ENCODE measurements at regions not wholly inside any gene's neighbourhood (a gene's known extent, or its start where the extent isn't known, plus 50 kb on each side); places are given as distances from the start of the nearest gene placed in this dataset.

DNA sequence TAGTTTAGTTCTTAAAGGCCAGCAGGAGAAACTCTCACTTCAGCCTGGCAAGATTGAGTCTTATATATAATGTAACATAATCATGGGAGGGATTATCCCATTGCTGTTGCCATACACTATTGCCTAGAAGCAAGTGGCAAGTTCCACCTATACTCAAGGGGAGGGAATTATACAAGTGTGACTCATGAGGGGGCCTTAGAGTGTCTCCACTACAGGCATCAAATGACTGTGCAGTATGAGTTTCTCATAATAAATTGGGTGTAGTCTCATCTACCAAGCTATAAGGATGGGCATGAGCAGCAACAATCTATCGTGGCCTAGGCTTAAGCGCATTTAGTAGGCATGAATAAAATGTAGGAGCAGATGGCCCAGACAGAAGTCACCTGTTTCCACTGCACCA, 89.1 kb upstream of the C1GALT1C1 start:
- TF ChIP-seq, protein P1, sequence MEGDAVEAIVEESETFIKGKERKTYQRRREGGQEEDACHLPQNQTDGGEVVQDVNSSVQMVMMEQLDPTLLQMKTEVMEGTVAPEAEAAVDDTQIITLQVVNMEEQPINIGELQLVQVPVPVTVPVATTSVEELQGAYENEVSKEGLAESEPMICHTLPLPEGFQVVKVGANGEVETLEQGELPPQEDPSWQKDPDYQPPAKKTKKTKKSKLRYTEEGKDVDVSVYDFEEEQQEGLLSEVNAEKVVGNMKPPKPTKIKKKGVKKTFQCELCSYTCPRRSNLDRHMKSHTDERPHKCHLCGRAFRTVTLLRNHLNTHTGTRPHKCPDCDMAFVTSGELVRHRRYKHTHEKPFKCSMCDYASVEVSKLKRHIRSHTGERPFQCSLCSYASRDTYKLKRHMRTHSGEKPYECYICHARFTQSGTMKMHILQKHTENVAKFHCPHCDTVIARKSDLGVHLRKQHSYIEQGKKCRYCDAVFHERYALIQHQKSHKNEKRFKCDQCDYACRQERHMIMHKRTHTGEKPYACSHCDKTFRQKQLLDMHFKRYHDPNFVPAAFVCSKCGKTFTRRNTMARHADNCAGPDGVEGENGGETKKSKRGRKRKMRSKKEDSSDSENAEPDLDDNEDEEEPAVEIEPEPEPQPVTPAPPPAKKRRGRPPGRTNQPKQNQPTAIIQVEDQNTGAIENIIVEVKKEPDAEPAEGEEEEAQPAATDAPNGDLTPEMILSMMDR (IDR thresholded peaks at IDR 0.05; ENCODE audit: low read length), result no peak
- no peak for TF ChIP-seq EZH2 (IDR thresholded peaks at IDR 0.05; ENCODE audit: borderline replicate concordance, low read length)
